ENCODE measurements at regions not wholly inside any gene's neighbourhood (a gene's known extent, or its start where the extent isn't known, plus 50 kb on each side); places are given as distances from the start of the nearest gene placed in this dataset.
"Not testable (repeated sequence)": the region's sequence is repeated elsewhere in the genome, so short reads cannot be mapped to it uniquely, and the experiment has no call there.

DNA sequence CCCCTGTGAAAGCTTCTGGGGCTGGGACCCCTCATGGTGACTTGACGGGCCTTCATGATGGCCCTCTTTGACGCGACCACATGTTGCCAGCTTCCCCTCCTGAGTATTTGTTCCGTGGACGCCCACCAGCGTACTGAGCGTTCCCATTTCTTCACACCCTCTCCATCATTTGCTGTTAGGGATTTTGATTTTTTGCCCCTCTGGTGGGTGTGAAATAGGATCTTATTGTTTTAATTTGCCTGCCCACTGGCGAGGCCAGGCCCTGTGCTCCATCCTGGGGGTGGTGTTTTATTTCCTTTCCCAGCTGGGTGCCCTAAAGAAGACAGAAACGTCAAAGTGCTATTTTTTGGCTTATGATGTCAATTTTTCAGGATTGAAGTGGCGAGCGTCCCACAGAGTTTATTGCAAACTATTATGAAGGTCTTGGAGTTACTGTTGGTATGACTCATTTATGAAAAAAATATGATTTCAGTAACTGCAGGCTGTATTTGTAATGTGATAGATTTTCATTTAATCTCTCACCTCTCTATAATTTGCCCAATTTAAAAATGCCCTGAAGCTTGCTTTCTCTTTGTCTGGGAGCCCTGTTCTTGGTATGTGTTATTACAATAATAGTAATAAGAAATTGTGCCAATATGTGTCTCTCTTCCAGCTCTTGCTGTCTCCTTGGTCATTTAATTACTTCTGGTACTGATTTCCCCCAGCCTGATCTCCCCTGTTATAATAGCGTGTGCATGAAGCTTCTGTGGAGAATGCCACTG is 99.6 kb downstream of the SLC25A47 start:
- DNase-seq, result no peak

GRCh38 chr14:100423317-100424010 is 100.3 kb downstream of the SLC25A47 start:
- no peak for DNase-seq

DNA sequence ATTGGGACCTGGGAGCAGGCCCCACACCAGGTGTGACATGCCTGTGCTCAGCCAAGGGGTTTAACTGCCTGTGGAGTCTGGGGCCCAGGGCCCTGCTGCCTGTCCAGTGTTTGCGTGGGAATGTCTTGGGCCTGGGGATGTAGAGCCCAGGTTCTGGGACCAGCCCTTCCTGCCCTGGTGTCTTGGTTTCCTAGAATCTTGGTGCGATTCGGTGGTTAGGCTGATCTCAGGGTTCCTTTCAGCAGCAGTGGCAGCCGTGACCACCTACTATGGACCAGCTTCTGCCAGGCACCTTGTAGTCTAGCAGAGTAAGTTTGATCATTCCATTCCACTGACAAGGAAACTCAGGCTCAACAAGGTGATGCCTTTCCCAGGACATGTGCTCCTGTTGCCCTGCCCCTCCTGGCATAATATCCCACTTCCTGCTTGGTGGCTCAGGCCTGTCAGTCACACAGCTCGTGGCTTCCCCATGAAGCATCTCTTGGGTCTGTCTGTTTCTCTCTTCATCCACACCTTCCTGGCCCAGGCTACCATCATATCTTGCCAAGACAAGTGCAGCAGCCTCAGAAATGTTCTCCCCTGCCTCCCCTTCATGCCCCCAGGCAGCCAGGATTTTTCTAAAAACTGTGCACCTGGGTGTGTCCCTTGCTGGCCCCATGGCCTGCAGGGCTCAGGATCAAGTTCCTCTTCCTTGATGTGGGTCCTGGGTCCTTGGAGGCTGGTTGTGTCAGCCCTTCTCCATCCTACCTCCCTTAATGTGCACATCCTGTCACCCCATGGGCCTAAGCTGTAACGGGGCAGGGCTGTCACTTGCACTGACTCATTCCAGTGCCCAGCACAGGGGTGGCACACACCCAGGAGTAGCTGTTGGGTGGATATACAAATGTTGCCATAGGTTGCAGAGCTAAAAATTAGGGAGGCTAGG is 101.6 kb downstream of the SLC25A47 start:
- DNase-seq, result no peak

DNA sequence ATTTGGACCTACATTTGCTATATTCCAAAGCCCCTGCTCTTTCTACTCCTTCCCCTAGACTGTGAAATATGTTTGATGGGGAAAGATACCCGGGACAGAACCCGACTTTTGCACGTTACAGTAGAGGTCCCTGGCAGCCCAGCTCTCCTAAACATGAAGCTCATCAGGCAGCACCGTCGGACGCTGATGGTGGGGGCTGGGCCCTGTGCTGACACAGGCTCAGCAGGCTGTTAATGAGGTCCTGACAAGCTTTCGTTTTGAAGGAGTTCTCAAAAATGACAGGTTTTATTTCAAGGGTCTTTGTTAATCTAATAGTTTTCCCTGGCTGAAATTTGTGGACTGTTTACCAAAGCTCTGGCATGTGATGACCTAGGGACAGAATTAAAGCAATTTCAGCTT is 102.3 kb downstream of the SLC25A47 start:
- DNase-seq, result no peak

- no peak for DNase-seq
These were observed 103.2 kb downstream of the SLC25A47 start for GRCh38 chr14:100426314-100426713.

- no peak for DNase-seq
These were observed 104.0 kb downstream of the SLC25A47 start for GRCh38 chr14:100427166-100427565.

GRCh38 chr14:100428727-100429126 is 105.6 kb downstream of the SLC25A47 start:
- no peak for DNase-seq

GRCh38 chr14:100429537-100429936 is 106.4 kb downstream of the SLC25A47 start:
- DNase-seq, result no peak

GRCh38 chr14:100430571-100430970 is 107.4 kb downstream of the SLC25A47 start:
- DNase-seq, result no peak

DNA sequence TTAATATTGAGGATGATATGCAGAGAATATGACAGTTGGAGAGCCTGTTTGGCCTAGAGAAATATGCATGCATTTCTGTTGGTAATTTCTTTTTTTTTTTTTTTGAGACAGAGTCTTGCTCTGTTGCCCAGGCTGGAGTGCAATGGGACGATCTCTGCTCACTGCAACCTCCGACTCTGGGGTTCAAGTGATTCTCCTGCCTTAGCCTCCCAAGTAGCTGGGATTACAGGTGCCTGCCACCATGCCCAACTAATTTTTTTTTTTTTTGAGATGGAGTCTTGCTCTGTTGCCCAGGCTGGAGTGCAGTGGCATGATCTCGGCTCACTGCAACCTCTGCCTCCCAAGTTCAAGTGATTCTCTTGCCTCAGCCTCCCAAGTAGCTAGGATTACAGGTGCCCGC is 108.3 kb downstream of the SLC25A47 start:
- not testable (repeated sequence) for DNase-seq

DNA sequence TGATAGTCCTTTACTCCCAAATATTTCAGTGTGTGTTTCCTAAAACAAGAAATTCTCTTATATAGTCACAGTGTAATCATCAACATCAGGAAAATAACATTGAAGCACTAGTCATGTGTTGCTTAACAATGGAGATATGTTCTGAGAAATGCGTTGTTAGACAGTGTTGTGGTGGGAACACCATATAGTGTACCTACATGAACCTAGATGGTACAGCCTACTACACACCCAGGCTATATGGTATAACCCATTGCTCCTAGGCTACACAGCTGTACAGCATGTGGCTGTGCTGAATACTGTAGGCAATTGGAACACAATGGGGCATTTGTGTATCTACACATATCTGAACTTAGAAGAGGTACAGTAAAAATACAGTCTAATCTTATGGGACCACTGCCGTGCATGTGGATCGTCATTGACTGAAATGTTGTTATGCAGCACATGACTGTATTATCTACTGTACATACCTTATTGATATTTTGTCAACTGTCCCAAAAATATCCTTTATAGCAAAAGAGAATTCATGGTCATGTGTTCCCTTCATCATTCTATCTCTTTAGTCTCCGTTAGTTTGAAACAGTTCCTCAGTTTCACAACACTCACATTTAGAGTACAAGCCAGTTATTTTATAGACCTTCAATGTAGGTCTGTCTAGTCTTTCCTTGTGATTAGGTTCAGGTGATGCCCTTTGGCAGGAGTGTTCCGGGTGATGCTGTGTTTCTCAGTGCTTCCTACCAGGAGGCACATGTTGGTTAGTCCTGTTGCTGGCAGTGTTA is 109.7 kb downstream of the SLC25A47 start:
- DNase-seq, result no peak

DNA sequence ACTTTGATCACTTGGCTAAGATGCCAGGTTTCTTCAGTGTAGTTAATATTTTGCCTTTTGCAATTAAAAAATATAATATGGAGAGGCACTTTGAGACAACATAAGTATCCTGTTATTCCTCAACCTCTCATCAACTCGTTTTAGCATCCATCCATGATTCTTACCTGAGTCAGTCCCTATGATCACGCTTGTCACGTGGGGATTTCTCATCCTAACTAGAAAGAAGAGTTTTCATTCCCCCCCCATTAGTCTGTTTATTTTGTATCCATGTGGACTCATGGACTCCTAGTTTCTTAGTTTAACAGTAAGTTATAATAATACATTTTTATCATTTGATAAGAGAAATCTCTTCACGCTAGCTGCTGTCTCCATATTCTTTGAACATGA is 110.3 kb downstream of the SLC25A47 start:
- no peak for DNase-seq

DNA sequence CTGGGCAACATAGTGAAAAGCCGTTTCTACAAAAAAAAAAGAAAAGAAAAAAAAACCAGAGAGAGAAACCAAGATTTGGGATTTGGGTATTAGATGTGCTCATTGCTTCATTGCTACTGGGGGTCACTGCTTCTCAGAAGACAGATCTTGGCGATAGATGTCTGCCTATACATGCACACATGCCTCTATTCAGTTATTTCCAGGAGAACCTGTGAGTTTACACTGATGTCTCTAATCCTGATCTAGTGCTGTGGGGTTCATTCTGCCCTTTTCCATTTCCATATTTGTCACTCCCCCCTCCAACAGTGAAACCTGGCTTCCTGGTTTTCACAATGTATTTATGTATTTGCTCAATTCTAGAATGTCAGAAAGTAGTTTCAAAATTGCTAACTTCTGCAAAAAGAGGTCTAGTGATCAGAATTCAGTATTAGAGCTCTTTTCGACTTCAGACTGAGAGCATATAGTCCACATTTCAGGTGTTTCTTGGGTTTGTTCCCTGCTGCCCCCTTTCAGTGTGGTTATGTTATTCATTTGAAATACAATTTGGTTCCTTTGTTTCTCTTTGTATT is 111.0 kb downstream of the SLC25A47 start:
- no peak for DNase-seq

GRCh38 chr14:100434911-100435438 is 111.8 kb downstream of the SLC25A47 start:
- DNase-seq, result no peak

- DNase-seq, result peak in 1 of 2 experiments; percentile 34
These were observed 112.3 kb downstream of the SLC25A47 start for GRCh38 chr14:100435459-100435858.

DNA sequence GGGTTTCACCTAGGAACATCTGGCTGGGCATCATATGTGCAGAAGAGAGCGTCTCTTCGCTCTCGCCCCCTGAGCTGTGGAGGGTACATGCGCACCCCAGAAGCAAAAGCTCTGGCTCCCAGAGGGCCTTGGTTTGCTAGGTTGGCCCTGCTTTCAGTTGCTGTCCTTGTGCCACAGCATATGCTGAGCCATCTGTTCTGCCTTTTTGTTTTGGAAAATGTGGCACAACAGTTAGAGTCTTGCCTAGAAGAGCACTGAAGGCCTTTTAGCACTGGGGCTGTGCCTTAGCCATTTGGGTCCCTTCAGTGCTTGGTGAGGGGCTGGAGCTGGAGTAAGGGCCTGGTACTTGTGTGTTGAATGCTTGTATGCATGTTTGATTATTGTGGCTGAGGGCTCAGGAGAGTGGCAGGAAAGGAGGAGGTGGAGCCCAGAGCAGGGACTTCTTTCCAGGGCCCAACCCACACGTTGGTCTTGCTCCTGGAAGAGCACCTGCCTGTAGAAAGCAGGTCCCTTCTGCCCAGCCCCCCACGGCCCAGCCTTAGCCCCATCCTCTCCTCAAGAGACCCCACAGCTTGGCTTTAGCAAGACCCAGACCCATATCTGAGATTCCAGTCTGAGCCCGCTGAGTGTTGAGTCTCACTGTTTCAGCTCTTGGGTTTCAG is 113.7 kb downstream of the SLC25A47 start:
- DNase-seq, result peak; percentile 97 to 99

DNA sequence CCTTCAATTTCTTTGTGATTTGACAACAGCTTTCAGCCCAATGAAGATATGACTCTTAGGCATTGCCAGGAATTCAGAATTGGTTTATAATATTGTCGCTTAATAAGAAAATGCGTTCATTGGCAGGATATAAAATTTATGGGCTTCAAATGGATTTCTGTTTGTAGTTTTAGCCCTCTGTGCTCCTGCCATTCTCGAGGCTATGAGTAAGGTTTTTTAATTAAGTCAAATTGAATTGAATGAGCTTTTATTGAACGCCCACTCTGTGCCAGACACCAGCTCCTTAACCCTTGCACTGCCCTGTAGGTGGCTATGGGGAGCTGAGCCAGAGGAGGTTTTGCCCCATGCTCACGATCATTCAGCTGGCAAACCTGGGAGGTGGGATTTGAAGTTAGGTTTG is 115.1 kb downstream of the SLC25A47 start:
- no peak for DNase-seq

DNA sequence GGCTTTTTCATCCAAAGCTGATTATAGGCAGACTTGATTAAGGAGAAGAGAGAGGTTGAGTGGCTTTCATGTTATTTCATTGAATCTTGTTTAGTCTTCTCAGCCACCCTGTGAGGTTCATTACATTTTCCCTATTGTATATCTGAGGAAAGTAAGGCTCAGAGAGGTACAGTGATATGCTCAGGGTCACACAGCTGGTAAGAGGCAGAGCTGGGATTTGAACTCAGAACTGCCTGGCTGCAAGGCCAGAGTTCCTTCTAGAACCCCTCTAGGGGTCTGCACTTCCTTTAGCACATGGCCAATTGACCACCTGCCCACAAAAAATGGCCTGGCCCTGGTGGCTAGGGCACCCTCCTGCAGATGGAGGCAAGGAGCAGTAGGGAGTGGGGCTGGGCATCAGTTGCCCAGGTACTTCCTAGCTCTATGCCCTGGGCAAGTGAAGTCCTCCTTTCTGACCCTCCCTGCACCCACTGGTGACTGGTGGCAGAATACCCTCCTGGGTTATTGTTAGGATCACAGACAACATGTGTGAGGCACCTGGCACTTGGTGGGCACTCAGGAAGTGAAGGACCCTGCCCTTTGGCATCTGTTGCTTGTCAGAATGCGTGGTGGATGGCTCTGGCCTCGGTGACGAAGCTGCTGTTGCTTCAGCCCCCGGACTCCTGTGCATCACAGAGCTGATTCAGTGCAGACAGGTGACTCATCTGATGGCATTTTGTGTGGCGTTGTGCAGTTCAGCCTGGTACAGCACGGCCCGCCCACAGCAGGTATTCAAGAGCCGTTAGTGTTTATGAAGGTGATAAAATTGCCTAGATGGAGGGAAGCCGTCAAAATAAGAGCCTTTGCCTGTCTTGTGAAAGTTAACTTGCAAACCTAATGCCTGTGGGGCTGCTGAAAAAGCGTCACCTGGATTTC is 115.8 kb downstream of the SLC25A47 start:
- peak in 1 of 2 experiments; percentile 32 for DNase-seq

- DNase-seq, result no peak
These were observed 116.6 kb downstream of the SLC25A47 start for GRCh38 chr14:100439781-100440180.

- peak; percentile 81 to 89 for DNase-seq
These were observed 117.1 kb downstream of the SLC25A47 start for GRCh38 chr14:100440207-100440631.

All from NCI-H524 (cell line).